ENCODE measurements at regions not wholly inside any gene's neighbourhood (a gene's known extent, or its start where the extent isn't known, plus 50 kb on each side); places are given as distances from the start of the nearest gene placed in this dataset.

DNA sequence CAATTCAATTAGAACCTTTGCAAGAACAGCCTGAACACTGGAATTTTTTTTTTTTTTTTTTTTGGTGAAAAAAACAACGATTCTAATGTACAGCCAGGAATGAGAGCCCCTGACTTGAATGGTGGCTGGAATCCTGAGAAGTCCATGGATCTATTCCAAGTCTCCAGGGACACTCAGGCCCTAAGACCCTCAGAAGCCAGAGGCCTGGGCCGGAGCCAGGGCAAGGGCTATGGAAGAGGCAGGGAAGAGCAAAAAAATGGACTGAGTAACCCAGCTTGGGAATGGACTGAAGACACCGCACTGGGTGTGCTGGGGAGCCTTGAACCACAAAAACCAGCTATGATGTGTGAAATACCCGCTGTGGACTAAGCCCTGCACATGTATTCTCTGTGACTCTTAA lies 60.3 kb upstream of the LHX1 start:
- H3K4me1 ChIP-seq (ENCODE audit: insufficient read depth, low read length), result no peaks in the 10 kb centered on the region
- Mint-ChIP-seq H3K36me3 (no peaks in the 10 kb centered on the region), H3K9me3 (peaks cover 0 to 20% (median 8%) of the 10 kb centered on the region in 8 donors), H3K27me3 (peaks cover 11 to 13% of the 10 kb centered on the region in 2 donors), H3K27ac (peak overlapping the region in 1 of 7 donors; percentile 37), H3K4me3 (no peak overlapping the region), H3K4me1 (no peaks in the 10 kb centered on the region)
- H3K9me3 ChIP-seq (ENCODE audit: control insufficient read depth in 1 of 2, low read length in 2 of 2), result no peaks in the 10 kb centered on the region
- no peaks in the 10 kb centered on the region for H3K27me3 ChIP-seq (ENCODE audit: insufficient read depth, low read length)
- no peak for DNase-seq
- no peak overlapping the region for H3K4me3 ChIP-seq (ENCODE audit: low read length in 2 of 2)
- no peak overlapping the region for H3K27ac ChIP-seq (ENCODE audit: low read depth, low read length)
- ChIA-PET POLR2A (ENCODE audit: partially characterized antibody) (no interaction called here), CTCF (ENCODE audit: partially characterized antibody) (no interaction called here)
- no peaks in the 10 kb centered on the region for H3K36me3 ChIP-seq (ENCODE audit: insufficient read depth, low read length)
- intact Hi-C loops (cut with micrococcal nuclease), result no loop called here

DNA sequence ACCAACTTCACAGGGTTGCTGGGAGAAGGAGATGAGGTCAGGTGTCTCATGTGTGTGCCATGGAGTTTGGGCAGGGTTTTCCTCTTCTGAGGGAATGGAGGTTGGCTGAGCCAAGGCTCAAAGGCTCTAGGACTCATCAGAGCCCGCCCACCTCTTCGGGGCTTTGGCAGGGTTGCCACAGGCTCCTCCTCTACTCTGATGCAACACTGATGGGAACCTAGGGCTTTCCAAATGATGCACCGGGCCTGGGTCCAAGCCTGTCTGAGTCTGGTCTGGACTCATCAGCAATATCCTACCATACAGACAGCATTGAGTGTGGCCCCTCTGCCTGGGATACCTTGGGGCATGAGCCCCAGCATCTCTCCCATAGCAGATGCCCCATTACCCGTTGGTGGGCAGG lies 59.5 kb upstream of the LHX1 start:
- Mint-ChIP-seq H3K9me3 (peaks cover 0 to 22% (median 13%) of the 10 kb centered on the region in 8 donors), H3K27me3 (peaks cover 18 to 20% of the 10 kb centered on the region in 2 donors), H3K27ac (no peak overlapping the region), H3K36me3 (no peaks in the 10 kb centered on the region), H3K4me1 (no peaks in the 10 kb centered on the region), H3K4me3 (no peak overlapping the region)
- Histone ChIP-seq H3K36me3 (ENCODE audit: insufficient read depth, low read length) (no peaks in the 10 kb centered on the region), H3K4me3 (ENCODE audit: low read length in 2 of 2) (no peak overlapping the region), H3K27ac (ENCODE audit: low read depth, low read length) (no peak overlapping the region), H3K9me3 (ENCODE audit: control insufficient read depth in 1 of 2, low read length in 2 of 2) (no peaks in the 10 kb centered on the region), H3K4me1 (ENCODE audit: insufficient read depth, low read length) (no peaks in the 10 kb centered on the region), H3K27me3 (ENCODE audit: insufficient read depth, low read length) (no peaks in the 10 kb centered on the region)
- DNase-seq, result no peak
- ChIA-PET POLR2A (ENCODE audit: partially characterized antibody) (no interaction called here), CTCF (ENCODE audit: partially characterized antibody) (no interaction called here)
- intact Hi-C loops (cut with micrococcal nuclease), result no loop called here

- intact Hi-C loops (cut with micrococcal nuclease), result no loop called here
These were observed 59.1 kb upstream of the LHX1 start for GRCh38 chr17:36878216-36878615.

DNA sequence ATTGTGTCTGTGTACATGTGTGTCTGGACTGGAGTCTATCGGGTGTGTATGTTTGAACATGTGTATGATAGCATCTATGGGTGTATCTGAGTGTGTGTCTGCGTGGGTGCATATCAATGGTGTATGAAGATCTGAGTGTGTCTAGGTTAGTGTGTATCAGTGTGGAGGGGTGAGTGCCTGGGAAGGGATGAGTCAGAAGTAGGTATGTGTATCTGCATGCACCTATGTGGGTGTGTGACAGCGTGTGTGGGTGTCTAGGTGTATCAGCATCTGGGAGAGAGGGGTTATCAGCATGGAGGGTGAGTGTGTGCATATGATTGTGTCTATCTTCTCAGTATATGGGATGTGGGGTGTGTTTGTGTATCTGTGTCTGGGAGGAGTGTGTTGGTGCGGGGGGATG lies 58.2 kb upstream of the LHX1 start:
- Histone ChIP-seq H3K36me3 (ENCODE audit: insufficient read depth, low read length) (no peaks in the 10 kb centered on the region), H3K4me1 (ENCODE audit: insufficient read depth, low read length) (no peaks in the 10 kb centered on the region), H3K27me3 (ENCODE audit: insufficient read depth, low read length) (no peaks in the 10 kb centered on the region), H3K27ac (ENCODE audit: low read depth, low read length) (no peak overlapping the region), H3K4me3 (ENCODE audit: low read length in 2 of 2) (no peak overlapping the region), H3K9me3 (ENCODE audit: control insufficient read depth in 1 of 2, low read length in 2 of 2) (no peaks in the 10 kb centered on the region)
- DNase-seq, result no peak
- ChIA-PET POLR2A (ENCODE audit: partially characterized antibody) (no interaction called here), CTCF (ENCODE audit: partially characterized antibody) (no interaction called here)
- Mint-ChIP-seq H3K27me3 (peaks cover 21 to 24% of the 10 kb centered on the region in 2 donors), H3K27ac (no peak overlapping the region), H3K36me3 (no peaks in the 10 kb centered on the region), H3K4me1 (no peaks in the 10 kb centered on the region), H3K4me3 (no peak overlapping the region), H3K9me3 (peaks cover 0 to 18% (median 13%) of the 10 kb centered on the region in 8 donors)
- intact Hi-C loops (cut with micrococcal nuclease), result no loop called here

More at GRCh38 chr17:36878216-36878615, 59.1 kb upstream of the LHX1 start:
- H3K27ac ChIP-seq (ENCODE audit: low read depth, low read length), result no peak overlapping the region
- peaks cover 0 to 22% (median 13%) of the 10 kb centered on the region in 8 donors for H3K9me3 Mint-ChIP-seq
- H3K4me3 Mint-ChIP-seq, result no peak overlapping the region
- H3K36me3 Mint-ChIP-seq, result no peaks in the 10 kb centered on the region
- POLR2A ChIA-PET (ENCODE audit: partially characterized antibody), result no interaction called here
- H3K36me3 ChIP-seq (ENCODE audit: insufficient read depth, low read length), result no peaks in the 10 kb centered on the region
- peaks cover 20 to 21% of the 10 kb centered on the region in 2 donors for H3K27me3 Mint-ChIP-seq
- no peaks in the 10 kb centered on the region for H3K27me3 ChIP-seq (ENCODE audit: insufficient read depth, low read length)
- H3K4me1 ChIP-seq (ENCODE audit: insufficient read depth, low read length), result no peaks in the 10 kb centered on the region
- CTCF ChIA-PET (ENCODE audit: partially characterized antibody), result no interaction called here
- H3K4me3 ChIP-seq (ENCODE audit: low read length in 2 of 2), result no peak overlapping the region
- H3K4me1 Mint-ChIP-seq, result no peaks in the 10 kb centered on the region
- DNase-seq, result no peak
- H3K27ac Mint-ChIP-seq, result no peak overlapping the region
- H3K9me3 ChIP-seq (ENCODE audit: control insufficient read depth in 1 of 2, low read length in 2 of 2), result no peaks in the 10 kb centered on the region

- no peak overlapping the region for H3K27ac ChIP-seq (ENCODE audit: low read depth, low read length)
- H3K36me3 ChIP-seq (ENCODE audit: insufficient read depth, low read length), result no peaks in the 10 kb centered on the region
- DNase-seq, result no peak
- Mint-ChIP-seq H3K9me3 (peaks cover 0 to 18% (median 13%) of the 10 kb centered on the region in 8 donors), H3K27ac (no peak overlapping the region), H3K4me3 (no peak overlapping the region), H3K27me3 (peaks cover 21 to 24% of the 10 kb centered on the region in 2 donors), H3K36me3 (no peaks in the 10 kb centered on the region), H3K4me1 (no peaks in the 10 kb centered on the region)
- H3K4me3 ChIP-seq (ENCODE audit: low read length in 2 of 2), result no peak overlapping the region
- no peaks in the 10 kb centered on the region for H3K9me3 ChIP-seq (ENCODE audit: control insufficient read depth in 1 of 2, low read length in 2 of 2)
- POLR2A ChIA-PET (ENCODE audit: partially characterized antibody), result no interaction called here
- CTCF ChIA-PET (ENCODE audit: partially characterized antibody), result no interaction called here
- no peaks in the 10 kb centered on the region for H3K4me1 ChIP-seq (ENCODE audit: insufficient read depth, low read length)
- H3K27me3 ChIP-seq (ENCODE audit: insufficient read depth, low read length), result no peaks in the 10 kb centered on the region
- intact Hi-C loops (cut with micrococcal nuclease), result no loop called here
These were observed 57.6 kb upstream of the LHX1 start for GRCh38 chr17:36879624-36880131.

DNA sequence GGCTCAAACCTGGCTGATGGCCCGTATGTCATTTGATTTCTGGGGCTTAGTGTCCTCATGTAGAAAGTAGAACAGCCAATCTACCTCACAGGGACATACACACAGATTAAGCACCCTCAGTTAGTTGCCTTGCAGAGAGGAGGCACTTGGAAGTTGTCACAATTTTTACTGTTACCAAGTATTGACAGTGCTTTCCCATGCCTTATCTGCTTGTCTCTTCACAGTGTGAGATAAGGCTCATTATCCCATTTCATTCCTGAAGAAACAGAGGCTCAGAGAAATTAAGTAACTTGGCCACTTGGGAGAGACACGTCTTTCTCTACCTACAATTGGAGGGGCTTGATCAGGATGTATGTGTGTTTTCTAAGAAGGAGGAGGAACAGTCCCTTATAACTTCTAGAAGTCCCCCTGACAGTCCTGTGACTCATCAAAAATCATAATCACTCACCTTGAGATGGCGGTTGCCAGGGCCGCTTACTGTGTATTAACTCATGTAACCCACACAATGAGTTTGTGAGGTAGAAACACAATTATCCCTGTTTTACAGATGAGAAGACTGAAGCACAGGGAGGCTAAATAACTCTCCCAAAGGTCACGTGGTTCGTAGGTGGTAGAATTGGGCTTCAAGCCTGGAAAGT lies 56.9 kb upstream of the LHX1 start:
- H3K4me3 Mint-ChIP-seq, result no peak overlapping the region
- H3K4me3 ChIP-seq (ENCODE audit: low read length in 2 of 2), result no peak overlapping the region
- no peaks in the 10 kb centered on the region for H3K9me3 ChIP-seq (ENCODE audit: control insufficient read depth in 1 of 2, low read length in 2 of 2)
- H3K36me3 Mint-ChIP-seq, result no peaks in the 10 kb centered on the region
- intact Hi-C loops (cut with micrococcal nuclease), result no loop called here
- no peak overlapping the region for H3K27ac Mint-ChIP-seq
- H3K36me3 ChIP-seq (ENCODE audit: insufficient read depth, low read length), result no peaks in the 10 kb centered on the region
- no peak overlapping the region for H3K27ac ChIP-seq (ENCODE audit: low read depth, low read length)
- ChIA-PET CTCF (ENCODE audit: partially characterized antibody) (no interaction called here), POLR2A (ENCODE audit: partially characterized antibody) (no interaction called here)
- H3K4me1 ChIP-seq (ENCODE audit: insufficient read depth, low read length), result no peaks in the 10 kb centered on the region
- no peaks in the 10 kb centered on the region for H3K4me1 Mint-ChIP-seq
- peaks cover 0 to 18% (median 13%) of the 10 kb centered on the region in 8 donors for H3K9me3 Mint-ChIP-seq
- H3K27me3 Mint-ChIP-seq, result peaks cover 25 to 28% of the 10 kb centered on the region in 2 donors
- H3K27me3 ChIP-seq (ENCODE audit: insufficient read depth, low read length), result no peaks in the 10 kb centered on the region
- DNase-seq, result no peak

GRCh38 chr17:36881323-36881722 lies 56.0 kb upstream of the LHX1 start:
- H3K27me3 Mint-ChIP-seq, result peaks cover 29 to 33% of the 10 kb centered on the region in 2 donors
- H3K27ac ChIP-seq (ENCODE audit: low read depth, low read length), result no peak overlapping the region

More at GRCh38 chr17:36881323-36881722, 56.0 kb upstream of the LHX1 start:
- H3K27me3 ChIP-seq (ENCODE audit: insufficient read depth, low read length), result no peaks in the 10 kb centered on the region
- H3K4me1 ChIP-seq (ENCODE audit: insufficient read depth, low read length), result no peaks in the 10 kb centered on the region
- Mint-ChIP-seq H3K4me1 (no peaks in the 10 kb centered on the region), H3K36me3 (no peaks in the 10 kb centered on the region), H3K4me3 (no peak overlapping the region), H3K9me3 (peaks cover 0 to 18% (median 13%) of the 10 kb centered on the region in 8 donors), H3K27ac (no peak overlapping the region)
- ChIA-PET POLR2A (ENCODE audit: partially characterized antibody) (no interaction called here), CTCF (ENCODE audit: partially characterized antibody) (no interaction called here)
- intact Hi-C loops (cut with micrococcal nuclease), result no loop called here
- H3K4me3 ChIP-seq (ENCODE audit: low read length in 2 of 2), result no peak overlapping the region
- H3K9me3 ChIP-seq (ENCODE audit: control insufficient read depth in 1 of 2, low read length in 2 of 2), result no peaks in the 10 kb centered on the region
- no peak for DNase-seq
- no peaks in the 10 kb centered on the region for H3K36me3 ChIP-seq (ENCODE audit: insufficient read depth, low read length)

All from CD4-positive, alpha-beta memory T cell (primary cell).